Common myeloid progenitor, CD34-positive (primary cell): ENCODE measurements at regions not wholly inside any gene's neighbourhood (a gene's known extent, or its start where the extent isn't known, plus 50 kb on each side); places are given as distances from the start of the nearest gene placed in this dataset.
A peak's percentile ranks its signal among the peaks of the same experiment; 100 is the strongest.

Experiments
- CTCF ChIA-PET: fragments of 350-600 bp; sonication (Branson Sonifier 250); formaldehyde crosslinking; loops from one replicate; lab custom pipeline; 2021; ENCODE audit warnings: antibody characterized with exemption; lab: Charles Lee
- POLR2A ChIA-PET: fragments of 350-600 bp; sonication (Branson Sonifier 250); formaldehyde crosslinking; loops from one replicate; lab custom pipeline; 2021; ENCODE audit warnings: antibody characterized with exemption; lab: Charles Lee
- DNase-seq, 3 donors: peaks; one replicate each; pipeline versions ENCODE4 v3.0.0 to v3.0.0-alpha.2; 2013
- H3K27ac ChIP-seq, 2 experiments: 1 replicate in 1 of 2; 2 replicates in 1 of 2; pipeline ENCODE4 v1.7.0; 2013; ENCODE audit warnings: inconsistent platforms in 2 of 2, low read length in 2 of 2, mild to moderate bottlenecking in 2 of 2, low read depth in 1 of 2, moderate library complexity in 1 of 2; ENCODE audit not compliant: severe bottlenecking in 2 of 2, insufficient read depth in 1 of 2, poor library complexity in 1 of 2
- H3K27me3 ChIP-seq, 5 experiments: replicated peaks in 2 of 5; 1 replicate in 3 of 5; 2 replicates in 2 of 5; pipeline versions ENCODE4 v1.6.1 to v1.7.0; 2013; ENCODE audit warnings: low read length in 4 of 5, mild to moderate bottlenecking in 2 of 5, moderate library complexity in 2 of 5, inconsistent platforms in 1 of 5; ENCODE audit not compliant: insufficient read depth in 5 of 5, control insufficient read depth in 4 of 5
- H3K36me3 ChIP-seq, 4 experiments: 1 replicate in 2 of 4; 2 replicates in 2 of 4; pipeline versions ENCODE4 v1.6.1 to v1.7.0; 2013; ENCODE audit warnings: low read length in 3 of 4, control low read depth in 1 of 4, mild to moderate bottlenecking in 1 of 4; ENCODE audit not compliant: control insufficient read depth in 4 of 4, insufficient read depth in 4 of 4
- H3K4me1 ChIP-seq, 4 experiments: 1 replicate in 3 of 4; 2 replicates in 1 of 4; pipeline versions ENCODE4 v1.6.1 to v1.7.1; 2013; ENCODE audit warnings: low read length in 3 of 4, mild to moderate bottlenecking in 3 of 4, control low read depth in 1 of 4, inconsistent platforms in 1 of 4, moderate library complexity in 1 of 4; ENCODE audit not compliant: control insufficient read depth in 4 of 4, insufficient read depth in 4 of 4; ENCODE audit errors: control extremely low read depth in 1 of 4
- H3K4me3 ChIP-seq, 7 experiments: 1 replicate in 4 of 7; 2 replicates in 3 of 7; pipeline versions ENCODE4 v1.5.1 to v1.7.0; 2013; ENCODE audit warnings: mild to moderate bottlenecking in 7 of 7, low read length in 6 of 7, moderate library complexity in 6 of 7, inconsistent platforms in 2 of 7, low read depth in 2 of 7, control low read depth in 1 of 7; ENCODE audit not compliant: insufficient read depth in 4 of 7, control insufficient read depth in 1 of 7; ENCODE audit errors: extremely low read depth in 1 of 7
- H3K9me3 ChIP-seq, 5 experiments: 1 replicate in 4 of 5; 2 replicates in 1 of 5; pipeline versions ENCODE4 v1.6.1 to v1.7.1; 2013; ENCODE audit warnings: low read length in 4 of 5, mild to moderate bottlenecking in 2 of 5, inconsistent platforms in 1 of 5, low read depth in 1 of 5, moderate library complexity in 1 of 5; ENCODE audit not compliant: control insufficient read depth in 4 of 5, insufficient read depth in 2 of 5; ENCODE audit errors: control extremely low read depth in 1 of 5
- WGBS: methylation state at CpG from one replicate; pipeline ENCODE4 v1.1.5; 2013; ENCODE audit not compliant: insufficient coverage; 5-methylcytosine and 5-hydroxymethylcytosine counted together

- WGBS = 77% methylated on average over 15 of the region's 15 CpGs
- POLR2A ChIA-PET = no interaction called here
- Histone ChIP-seq H3K4me3 (no peak overlapping the region), H3K9me3 (no peaks in the 10 kb centered on the region), H3K4me1 (peaks cover 0 to 11% (median 4%) of the 10 kb centered on the region in 4 experiments), H3K27me3 (peaks cover 0 to 29% (median 7%) of the 10 kb centered on the region in 5 experiments), H3K36me3 (no peaks in the 10 kb centered on the region), H3K27ac (no peak overlapping the region)
- CTCF ChIA-PET = interaction anchor here (1.5 kb wide), 2 partner anchors 18 to 259 kb away, joined by 3 to 4 read pairs; no protein-coding TSS in a partner anchor
- no peak for DNase-seq
These were observed 72.0 kb upstream of the PCSK6 start for GRCh38 chr15:101561584-101561906.

GRCh38 chr15:101560722-101561583 is 71.4 kb upstream of the PCSK6 start:
- Histone ChIP-seq H3K4me3 (no peak overlapping the region), H3K4me1 (peaks cover 0 to 11% (median 4%) of the 10 kb centered on the region in 4 experiments)
- POLR2A ChIA-PET = no interaction called here

GRCh38 chr15:101559952-101560351 is 70.4 kb upstream of the PCSK6 start:
- H3K4me3 ChIP-seq = no peak overlapping the region
- H3K9me3 ChIP-seq = no peaks in the 10 kb centered on the region
- CTCF ChIA-PET = no interaction called here
- H3K27me3 ChIP-seq = peaks cover 0 to 26% (median 6%) of the 10 kb centered on the region in 5 experiments
- peaks cover 0 to 11% (median 4%) of the 10 kb centered on the region in 4 experiments for H3K4me1 ChIP-seq
- H3K36me3 ChIP-seq = no peaks in the 10 kb centered on the region
- POLR2A ChIA-PET = no interaction called here
- WGBS = 19% methylated on average over 5 of the region's 6 CpGs
- DNase-seq = peak; percentile 13 to 65 (median 62)
- H3K27ac ChIP-seq = no peak overlapping the region

More at GRCh38 chr15:101560722-101561583, 71.4 kb upstream of the PCSK6 start:
- H3K27ac ChIP-seq = no peak overlapping the region
- 76% methylated on average over 11 of the region's 11 CpGs for WGBS
- H3K36me3 ChIP-seq = no peaks in the 10 kb centered on the region
- no peaks in the 10 kb centered on the region for H3K9me3 ChIP-seq
- CTCF ChIA-PET = interaction anchor here (1.5 kb wide), 2 partner anchors 19 to 259 kb away, joined by 3 to 4 read pairs; no protein-coding TSS in a partner anchor
- DNase-seq = peak in 2 of 3 donors; percentile 3 to 9
- peaks cover 0 to 32% (median 9%) of the 10 kb centered on the region in 5 experiments for H3K27me3 ChIP-seq

GRCh38 chr15:101558221-101558941 is 68.9 kb upstream of the PCSK6 start:
- no peaks in the 10 kb centered on the region for H3K9me3 ChIP-seq
- no peaks in the 10 kb centered on the region for H3K36me3 ChIP-seq
- H3K4me1 ChIP-seq = peaks cover 0 to 11% (median 4%) of the 10 kb centered on the region in 4 experiments
- 91% methylated on average over 9 of the region's 12 CpGs for WGBS
- H3K4me3 ChIP-seq = no peak overlapping the region
- ChIA-PET POLR2A (no interaction called here), CTCF (no interaction called here)
- no peak overlapping the region for H3K27ac ChIP-seq
- DNase-seq = no peak
- H3K27me3 ChIP-seq = peaks cover 0 to 26% (median 6%) of the 10 kb centered on the region in 5 experiments

- CTCF ChIA-PET = no interaction called here
- DNase-seq = no peak
- 97% methylated on average over 16 of the region's 16 CpGs for WGBS
- no peak overlapping the region for H3K27ac ChIP-seq
- no peaks in the 10 kb centered on the region for H3K36me3 ChIP-seq
- peaks cover 0 to 34% (median 11%) of the 10 kb centered on the region in 5 experiments for H3K27me3 ChIP-seq
- H3K4me3 ChIP-seq = no peak overlapping the region
- peaks cover 0 to 11% (median 4%) of the 10 kb centered on the region in 4 experiments for H3K4me1 ChIP-seq
- POLR2A ChIA-PET = no interaction called here
- no peaks in the 10 kb centered on the region for H3K9me3 ChIP-seq
These were observed 66.8 kb upstream of the PCSK6 start for GRCh38 chr15:101556273-101556672.

- H3K4me1 ChIP-seq = no peaks in the 10 kb centered on the region
- H3K27me3 ChIP-seq = peaks cover 0 to 38% (median 11%) of the 10 kb centered on the region in 5 experiments
- H3K9me3 ChIP-seq = peaks cover 0 to 2% (median 0%) of the 10 kb centered on the region in 5 experiments
- ChIA-PET CTCF (no interaction called here), POLR2A (no interaction called here)
- 98% methylated on average over 24 of the region's 25 CpGs for WGBS
- DNase-seq = no peak
- H3K36me3 ChIP-seq = no peaks in the 10 kb centered on the region
- H3K27ac ChIP-seq = no peak overlapping the region
- H3K4me3 ChIP-seq = no peak overlapping the region
These were observed 64.8 kb upstream of the PCSK6 start for GRCh38 chr15:101554115-101554915.
